CD4-positive, alpha-beta T cell treated with Interleukin-15 for 4 hours (primary cell): ENCODE measurements at regions not wholly inside any gene's neighbourhood (a gene's known extent, or its start where the extent isn't known, plus 50 kb on each side); places are given as distances from the start of the nearest gene placed in this dataset.

ENCODE experiments used
- DNase-seq: peaks from one replicate; pipeline ENCODE4 v3.0.0-alpha.2; 2020; ENCODE audit warnings: low spot score

DNA sequence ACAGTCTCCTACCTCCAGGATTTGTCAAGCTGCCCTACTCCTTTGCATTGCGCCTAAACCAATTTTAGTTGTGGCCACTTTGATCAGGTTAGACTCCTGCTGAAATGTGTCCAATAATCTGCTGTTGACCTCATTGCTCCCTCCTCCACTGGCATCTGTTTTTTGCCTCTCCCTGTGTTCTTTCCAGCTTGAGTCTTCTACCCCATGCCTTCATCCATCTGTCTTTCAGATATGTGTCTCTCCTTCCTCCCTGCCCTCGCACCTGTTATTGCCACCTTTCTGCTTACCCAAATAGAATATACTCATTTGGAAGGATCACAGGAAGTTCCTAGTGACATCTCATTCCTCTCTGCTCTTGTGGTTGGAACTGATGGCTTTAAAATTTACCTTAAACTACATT is 366.6 kb upstream of the CLNK start:
- DNase-seq = no peak

DNA sequence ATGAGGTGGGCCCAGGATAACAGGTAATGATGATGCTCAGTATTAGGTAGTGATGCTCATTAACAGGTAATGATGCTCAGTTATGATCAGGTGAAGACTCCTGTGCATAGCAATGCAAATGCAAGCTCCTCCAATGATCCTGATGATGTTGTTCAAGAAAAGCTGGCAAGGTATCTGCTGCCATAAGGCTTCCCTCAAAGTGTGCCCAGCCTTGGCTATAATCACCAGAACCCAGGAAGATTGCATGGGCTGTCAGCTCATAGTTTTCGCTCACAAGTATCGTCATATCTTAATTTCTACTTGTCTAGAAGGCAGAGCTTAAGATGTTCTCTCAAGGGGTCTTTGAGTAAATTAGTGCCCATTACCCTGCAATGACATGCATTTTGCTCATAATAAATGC is 366.2 kb upstream of the CLNK start:
- DNase-seq = no peak

DNA sequence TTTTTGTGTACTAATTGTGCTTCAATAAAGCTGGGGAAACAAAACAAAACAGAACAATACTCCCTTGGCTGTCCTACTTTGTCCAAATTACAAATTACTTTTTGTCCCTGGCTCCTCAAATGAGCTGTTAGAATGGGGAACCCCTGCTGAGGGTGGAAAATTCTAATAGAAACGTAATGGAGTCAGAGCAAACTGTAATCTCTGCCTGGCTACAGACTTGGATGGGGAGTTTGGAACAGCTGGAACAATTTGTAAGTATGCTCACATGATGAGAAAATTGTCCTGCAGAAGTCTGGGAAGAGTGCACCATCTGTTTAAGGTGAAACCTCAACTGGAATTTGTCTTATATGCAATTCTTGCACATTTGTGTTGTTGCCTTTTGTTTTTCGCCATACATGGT is 364.4 kb upstream of the CLNK start:
- DNase-seq = no peak

DNA sequence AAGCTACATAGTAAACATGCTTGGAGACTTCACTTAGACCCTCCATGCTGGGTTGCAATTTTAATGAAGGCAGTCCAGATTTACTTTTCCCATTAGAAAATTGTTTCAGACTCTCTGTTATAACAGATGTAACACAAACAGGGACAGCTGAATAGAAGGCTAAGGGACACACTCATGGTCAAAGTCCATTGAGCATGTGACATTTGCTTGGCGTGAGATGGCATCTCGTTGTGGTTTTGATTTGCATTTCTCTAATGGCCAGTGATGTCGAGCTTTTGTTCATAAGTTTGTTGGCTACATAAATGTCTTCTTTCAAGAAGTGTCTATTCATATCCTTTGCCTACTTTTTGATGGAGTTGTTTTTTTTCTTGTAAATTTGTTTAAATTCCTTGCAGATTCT is 358.2 kb upstream of the CLNK start:
- DNase-seq = no peak

DNA sequence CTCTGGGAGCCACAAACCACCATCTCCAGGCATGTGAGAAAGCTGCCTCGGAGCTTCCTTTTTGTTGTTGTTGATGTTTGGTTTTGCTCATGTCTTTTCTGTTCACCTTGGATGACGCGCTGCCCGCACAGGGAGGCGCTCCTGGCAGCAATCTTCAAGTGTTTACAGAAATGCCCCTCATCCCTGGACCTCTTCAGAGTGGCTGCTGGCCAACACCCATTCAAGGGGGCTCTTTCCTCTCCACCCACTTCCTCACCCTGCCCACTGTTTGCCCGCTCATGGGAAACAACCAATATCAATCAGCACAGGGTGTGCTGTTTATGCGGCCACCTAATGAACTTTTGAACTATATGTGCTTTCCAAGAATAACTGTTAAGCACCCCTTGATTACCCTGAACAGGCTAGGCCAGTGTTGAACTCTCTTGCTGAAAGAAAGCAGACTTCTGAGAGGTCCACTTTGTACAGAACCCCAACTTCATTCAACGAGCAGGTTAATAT is 355.1 kb upstream of the CLNK start:
- DNase-seq = no peak

DNA sequence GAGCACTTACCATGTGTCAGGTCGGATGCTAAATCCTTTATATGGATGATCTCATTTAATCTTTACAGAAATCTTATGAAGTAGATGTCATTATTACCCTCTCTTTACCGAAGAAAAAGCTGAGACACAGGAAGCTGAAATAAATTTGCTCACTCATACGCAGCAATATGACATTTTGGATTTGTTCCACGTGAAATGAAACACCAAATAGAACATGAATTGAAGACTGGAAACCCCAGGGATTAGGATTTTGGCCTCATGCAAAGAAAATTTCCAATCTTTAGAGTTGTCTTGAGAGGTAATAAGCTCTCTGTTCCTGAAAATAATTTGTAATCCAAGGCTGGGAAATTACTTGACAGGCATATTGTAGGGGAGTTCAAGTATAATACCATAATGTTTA is 354.4 kb upstream of the CLNK start:
- no peak for DNase-seq

DNA sequence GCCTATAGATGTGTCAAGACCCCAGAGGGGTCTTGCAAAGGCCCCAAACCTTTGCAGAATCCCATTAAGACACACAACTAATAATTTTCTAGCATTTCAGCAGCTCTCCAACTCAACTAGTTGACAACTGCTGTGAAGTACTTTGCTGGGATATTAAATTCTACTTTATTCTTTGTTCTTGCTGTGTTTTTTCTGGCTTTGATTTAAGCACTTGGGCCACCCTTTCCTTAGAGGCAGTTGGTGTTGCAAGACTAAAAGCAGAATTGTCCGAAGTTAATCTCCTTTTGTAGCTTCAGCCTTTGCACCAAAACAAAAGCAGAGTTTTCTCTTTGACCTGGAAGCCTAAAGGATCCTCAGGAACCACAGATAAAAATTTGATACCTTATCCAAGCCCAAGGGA is 353.1 kb upstream of the CLNK start:
- no peak for DNase-seq

DNA sequence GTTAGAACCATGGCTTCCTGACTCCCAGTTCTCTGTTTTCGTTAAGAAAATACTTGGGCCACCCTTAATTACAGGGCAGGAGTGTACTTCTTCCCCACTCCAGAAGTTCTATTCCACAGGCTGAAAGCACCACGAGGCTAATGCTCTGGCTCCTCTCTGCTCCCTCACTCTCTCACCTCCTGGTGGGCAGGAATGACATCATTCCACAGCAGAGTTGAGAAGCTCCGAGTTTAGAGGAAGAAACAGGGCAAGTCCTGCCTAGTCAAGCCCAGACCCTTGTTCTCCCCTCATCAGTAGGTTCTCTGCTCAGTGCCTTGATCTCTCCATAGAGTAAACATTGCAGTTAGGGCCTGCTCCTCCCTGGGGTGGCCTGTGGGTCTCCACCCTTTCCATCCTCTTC is 343.8 kb upstream of the CLNK start:
- no peak for DNase-seq

DNA sequence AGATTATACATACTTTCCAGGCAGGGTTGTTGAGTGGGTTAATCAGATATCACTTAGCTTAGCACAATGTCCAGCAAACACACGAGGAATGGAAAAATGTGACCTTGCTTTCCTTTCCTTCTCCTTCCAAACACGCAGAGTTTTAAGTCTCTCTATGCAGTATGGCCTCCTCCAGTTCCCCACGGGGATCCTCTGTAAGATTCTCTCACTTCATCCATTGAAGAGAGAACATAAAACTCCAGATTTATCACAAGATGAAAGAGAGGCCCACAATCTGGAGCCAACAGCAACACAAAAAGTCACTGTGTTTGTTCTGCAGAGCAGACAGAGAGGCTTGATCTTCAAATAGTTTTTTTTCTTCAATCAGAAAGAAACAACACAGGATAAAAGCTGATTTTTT is 336.8 kb upstream of the CLNK start:
- no peak for DNase-seq

DNA sequence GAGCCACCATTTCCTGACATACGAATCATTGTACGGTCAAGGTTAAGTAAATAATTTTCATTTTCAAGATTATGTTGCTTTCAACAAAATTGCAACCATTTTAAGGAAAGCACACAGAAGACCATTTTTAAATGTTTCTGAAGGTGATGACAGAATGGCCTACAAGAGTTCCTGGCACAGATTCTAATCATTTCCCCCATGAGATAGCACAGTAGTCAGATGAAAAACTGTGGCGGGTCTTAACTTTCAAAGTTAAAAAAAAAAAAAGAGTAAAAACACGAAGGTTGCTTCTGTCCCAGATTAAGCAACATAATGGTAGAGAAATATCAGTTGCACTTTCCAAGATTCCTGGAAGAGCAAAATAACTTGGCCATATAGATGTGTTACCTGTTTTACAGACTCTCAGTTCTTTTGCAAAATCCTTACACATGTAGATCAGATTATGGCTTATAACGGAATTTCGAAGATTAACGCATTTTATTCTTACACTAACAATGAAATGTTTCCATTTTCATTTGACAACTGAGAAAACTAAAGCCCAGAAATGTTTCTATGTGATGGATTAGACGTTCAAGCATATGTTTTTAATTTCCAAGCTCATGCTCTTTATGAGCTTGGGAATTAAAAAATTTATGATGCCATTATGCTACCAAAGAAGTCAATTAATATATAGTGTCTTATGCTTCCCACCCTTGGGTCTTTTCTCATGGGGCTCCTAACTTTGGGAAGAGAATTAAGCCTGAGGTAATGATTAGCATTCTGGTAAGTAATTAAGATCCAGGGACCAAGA is 335.1 kb upstream of the CLNK start:
- DNase-seq = no peak

DNA sequence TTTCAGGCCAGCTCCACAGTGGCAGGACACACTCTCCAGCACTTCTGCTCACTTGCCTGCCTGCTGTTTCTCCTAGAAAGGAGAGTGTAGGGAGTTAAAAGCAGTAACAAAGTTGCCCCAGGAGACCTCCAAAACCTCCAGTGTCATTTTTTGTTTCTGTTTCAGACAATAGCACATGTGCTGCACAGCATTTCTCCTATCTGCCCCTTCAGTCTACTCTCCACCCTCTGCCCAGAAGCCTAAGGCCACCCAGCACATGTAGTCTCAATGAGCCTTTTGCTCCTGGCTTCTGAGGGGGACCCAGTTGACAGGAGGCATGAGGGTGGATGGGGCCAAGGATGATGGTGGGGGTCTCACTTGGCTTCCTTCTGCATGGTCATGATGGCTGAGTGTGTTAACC is 329.6 kb upstream of the CLNK start:
- no peak for DNase-seq

DNA sequence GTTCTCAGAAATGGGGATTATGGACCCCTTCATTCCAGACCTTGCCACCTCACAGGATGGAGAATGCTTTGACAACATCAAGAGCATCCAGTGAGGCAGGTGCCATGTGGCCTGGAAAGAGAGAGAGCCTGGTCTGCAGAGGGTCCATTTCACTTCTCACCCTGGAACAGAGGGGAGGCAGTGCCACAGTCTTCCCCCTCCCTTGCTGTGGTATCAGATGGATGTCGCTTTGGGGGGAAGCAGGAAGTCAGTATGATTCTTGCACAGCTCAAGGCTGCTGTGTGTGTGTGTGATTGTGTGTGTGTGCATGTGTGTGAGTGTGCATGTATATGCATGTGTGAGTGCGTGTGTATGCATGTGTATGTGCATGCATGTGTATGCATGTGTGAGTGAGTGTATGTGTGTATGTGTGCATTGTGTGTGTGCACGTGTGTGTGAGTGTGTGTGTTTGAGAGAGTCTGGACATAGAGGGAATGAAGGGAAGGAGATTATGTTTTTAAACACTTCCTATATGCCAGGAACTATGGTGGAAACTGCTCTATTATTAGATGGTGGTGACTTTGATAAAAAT is 328.6 kb upstream of the CLNK start:
- no peak for DNase-seq

DNA sequence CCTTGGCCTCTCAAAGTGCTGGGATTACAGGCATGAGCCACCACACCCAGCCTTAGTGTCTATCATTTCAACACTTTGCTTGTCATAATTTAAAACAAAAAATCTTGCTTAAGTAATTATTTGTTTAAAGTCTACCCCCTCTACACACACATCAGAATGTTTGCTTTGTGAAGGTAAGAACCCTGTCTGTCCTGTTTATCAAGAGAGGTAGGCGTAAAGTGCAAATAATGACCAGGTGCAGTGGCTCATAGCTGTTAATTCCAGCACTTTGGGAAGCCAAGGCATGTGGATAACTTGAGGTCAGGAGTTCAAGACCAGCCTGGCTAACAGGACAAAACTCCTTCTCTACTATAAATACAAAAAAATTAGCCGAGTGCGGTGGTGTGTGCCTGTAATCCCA is 326.7 kb upstream of the CLNK start:
- no peak for DNase-seq

DNA sequence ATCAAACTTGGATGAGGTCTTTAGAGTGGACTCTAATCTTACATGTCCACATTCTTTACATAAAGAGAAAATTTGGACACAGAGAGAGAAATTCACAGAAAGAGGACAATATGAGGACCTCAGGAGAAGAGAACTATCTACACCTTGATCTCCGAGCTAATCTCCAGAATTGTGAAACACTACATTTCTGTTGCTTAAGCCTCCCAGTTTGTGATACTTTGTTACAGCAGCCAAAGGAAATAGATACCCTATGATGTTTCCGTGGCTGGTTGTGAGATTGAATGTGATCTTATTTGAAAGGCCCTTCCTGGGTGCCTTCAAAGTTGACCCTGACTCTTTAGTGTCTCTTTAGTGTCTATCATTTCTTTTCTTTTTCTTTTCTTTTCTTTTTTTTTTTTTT is 326.1 kb upstream of the CLNK start:
- DNase-seq = no peak

DNA sequence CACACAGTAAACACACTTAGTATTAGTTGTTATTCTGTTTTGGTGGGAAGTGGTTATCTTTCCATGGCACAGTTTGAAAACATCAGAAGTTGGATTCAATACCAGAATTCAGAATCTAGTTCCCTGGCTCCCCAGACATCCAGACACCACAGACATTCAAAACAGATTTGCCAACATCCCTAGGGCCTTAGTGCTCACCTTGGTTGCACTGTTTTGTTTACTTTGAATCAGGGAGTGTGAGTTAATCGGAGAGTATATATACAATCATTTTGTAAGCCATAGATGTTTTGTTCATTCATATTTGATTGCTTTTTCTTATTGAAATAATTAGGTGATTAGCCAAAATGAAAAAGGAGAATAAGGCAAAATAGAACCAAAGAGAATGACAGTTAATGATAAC is 324.7 kb upstream of the CLNK start:
- no peak for DNase-seq

DNA sequence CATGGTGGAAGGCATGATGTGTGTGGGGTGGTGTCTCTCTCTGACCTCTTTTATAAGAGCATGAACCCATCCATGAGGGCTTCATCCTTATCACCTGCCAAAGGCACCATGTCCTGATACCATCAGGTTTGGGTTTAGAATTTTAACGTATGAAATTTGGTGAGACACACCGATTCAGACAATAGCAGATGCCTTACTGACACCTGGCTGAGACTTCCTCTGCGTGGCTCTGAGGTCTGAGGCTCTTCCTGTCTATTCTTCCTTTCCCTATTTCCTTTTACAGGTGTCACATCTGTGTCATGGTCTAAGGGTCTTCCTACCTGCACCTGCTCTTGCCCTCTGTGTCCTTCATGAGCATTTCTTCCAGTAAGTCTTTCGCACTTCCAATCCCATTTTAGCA is 320.7 kb upstream of the CLNK start:
- DNase-seq = no peak

DNA sequence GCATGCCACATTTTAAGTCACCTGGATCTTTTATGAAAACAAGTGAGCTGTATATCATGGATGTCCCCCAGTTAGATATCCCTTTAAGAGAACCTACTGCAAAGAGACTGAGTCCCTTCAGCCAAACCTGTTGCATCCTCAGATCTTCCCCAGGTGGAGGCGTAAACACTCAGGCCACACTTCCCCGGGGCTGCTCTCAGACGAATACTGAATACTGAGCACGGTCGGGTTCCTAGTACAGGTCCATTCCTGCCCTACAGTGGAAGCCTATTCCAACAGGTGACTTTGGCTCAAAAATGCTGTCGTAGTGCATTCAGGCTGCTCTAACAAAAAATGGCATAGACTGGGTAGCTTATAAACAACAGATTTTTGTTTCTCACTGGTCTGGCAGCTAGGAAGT is 320.2 kb upstream of the CLNK start:
- no peak for DNase-seq

DNA sequence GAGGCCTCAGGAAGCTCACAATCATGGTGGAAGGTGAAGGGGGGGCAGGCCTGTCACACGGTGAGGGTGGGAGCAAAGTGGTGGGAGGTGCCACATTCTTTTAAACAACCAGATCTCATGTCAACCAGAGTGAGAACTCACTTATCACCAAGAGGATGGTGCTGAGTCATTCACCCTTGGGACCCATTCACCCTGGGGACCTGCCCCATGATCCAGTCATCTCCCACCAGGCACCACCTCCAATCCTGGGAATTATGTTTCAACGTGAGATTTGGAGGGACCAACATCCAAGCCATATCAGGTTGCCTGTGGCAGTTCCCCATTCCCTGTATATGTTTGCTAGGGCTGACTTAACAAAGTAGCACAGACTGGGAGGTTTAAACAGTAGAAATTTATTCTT is 318.4 kb upstream of the CLNK start:
- no peak for DNase-seq

DNA sequence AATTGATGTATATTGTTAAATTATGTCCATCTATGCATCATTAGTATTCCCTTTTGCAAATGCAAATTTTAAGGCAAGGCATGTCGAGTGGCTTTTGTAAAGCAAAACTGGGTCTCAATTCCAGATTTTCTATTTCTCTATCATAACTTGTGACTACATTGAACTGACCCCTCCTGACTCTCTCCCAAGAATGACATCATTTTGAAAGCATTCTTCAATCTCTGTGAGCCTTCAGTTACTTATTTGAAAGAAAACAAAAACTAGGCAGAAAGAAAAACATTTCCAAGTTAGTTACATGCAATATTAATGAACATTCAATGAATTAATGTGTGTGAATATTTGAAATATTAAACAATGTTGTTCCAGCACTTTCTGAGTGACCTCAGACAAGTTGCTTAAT is 314.3 kb upstream of the CLNK start:
- no peak for DNase-seq

DNA sequence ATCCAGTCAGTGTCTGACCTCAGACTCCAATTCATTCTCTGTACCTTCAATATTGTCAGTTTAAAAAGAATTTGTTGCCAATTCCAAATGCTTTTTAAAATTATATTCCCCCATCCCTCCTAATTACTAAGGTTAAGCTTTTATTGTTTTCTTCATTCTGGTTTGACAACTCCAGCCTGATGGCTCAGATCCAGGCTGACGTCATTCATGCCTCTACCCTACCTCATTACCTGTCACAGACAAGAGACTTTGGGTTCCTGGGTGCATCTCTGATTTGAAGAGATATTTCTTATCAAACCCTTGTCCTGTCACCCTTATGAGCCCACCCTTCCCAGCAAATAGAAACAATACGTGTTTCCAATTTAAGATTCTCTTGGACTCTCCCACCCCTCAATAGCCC is 300.2 kb upstream of the CLNK start:
- DNase-seq = no peak

DNA sequence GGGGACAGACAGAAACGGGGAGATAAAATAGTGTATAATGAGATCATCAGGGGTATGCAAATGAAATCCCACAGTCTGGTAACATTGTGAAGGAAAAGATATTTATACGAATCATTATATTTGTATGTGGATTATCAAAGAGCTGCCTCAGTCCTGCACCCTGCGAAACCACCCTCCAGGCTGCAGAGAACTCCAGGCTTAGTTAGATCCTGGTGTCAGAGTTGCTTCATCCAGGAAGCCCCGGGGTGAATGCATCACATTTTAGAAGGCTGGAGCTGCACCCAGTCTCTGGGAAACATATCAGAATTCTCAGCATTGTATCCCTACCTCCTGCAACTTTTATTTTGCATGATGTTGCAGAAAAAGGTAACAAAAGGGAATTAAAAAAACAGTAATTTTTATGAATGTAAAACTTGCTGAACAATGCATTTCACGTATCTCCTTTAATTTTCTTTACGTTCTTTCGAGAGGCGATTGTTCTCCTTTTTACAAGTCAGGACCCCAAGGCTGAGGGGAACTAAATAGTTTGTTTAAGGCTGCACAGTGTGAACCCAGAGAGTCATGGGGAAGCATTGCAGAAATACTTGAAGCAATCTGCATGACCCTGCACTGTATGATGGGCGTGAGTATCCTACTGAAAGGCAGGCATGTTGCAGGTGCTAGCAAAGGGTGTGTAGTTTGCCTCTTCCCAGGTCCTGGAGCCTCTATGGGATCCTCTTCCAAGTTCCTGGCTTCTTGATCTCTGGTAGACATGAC is 299.5 kb upstream of the CLNK start:
- no peak for DNase-seq

DNA sequence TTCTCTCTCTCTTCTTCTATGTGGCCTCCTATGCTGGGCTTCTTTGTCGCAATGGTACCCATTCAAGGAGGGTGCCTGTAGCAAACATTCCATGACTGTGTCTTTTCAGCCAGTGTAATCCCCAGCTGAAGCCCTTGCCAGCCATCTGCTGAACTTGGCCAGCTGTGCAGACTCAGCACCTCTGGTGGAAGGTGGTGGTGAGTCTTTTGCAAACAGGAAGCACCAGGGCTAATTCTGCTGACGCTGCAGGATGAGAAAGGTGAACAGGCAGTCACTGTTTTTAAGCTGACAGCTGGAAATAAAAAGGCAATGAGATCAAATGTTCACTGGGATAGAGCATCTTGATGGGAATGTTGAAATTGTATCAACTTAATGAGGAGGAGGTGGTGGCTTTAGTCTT is 298.7 kb upstream of the CLNK start:
- peak; percentile 3 for DNase-seq

DNA sequence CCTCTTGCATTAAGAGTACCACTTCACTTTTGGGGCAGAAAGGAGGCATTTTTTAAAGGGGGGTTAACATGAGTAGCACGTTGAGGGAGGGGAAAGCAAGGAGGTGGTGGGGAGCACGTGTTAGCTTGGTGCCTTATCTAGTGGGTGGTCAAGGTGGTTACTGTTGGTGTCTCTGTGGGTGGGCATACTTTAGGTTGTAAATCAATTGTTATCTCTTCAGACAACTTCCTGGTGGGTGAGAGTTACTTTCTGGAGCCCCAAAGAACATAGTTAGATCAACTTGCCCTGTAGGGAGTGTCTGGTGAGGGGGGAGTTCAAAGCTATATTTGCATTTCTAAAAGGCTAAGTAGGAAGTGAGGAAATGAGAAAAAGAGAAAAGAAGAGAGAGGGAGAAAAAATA is 297.7 kb upstream of the CLNK start:
- DNase-seq = no peak
